Left lung (tissue), 4 donors: ENCODE measurements at regions not wholly inside any gene's neighbourhood (a gene's known extent, or its start where the extent isn't known, plus 50 kb on each side); places are given as distances from the start of the nearest gene placed in this dataset.

Experiments
- ATAC-seq: fragments of 200-7000 bp; cut with Tn5 transposase; one replicate; pipeline ENCODE4 v1.9.1; 2020; ENCODE audit warnings: moderate library complexity
- DNase-seq, 4 donors: peaks; one replicate each; pipeline ENCODE4 v3.0.0-alpha.2; 2013 to 2020
- H3K27ac ChIP-seq, 2 donors: fragments of 200-600 bp; sonication (generic) in 1 of 2; one replicate each; pipeline versions ENCODE4 v1.5.0 to v1.8.0; 2020 to 2021
- H3K27me3 ChIP-seq, 2 donors: fragments of 200-600 bp; sonication (generic) in 1 of 2; one replicate each; pipeline versions ENCODE4 v1.5.0 to v1.8.0; 2020 to 2021
- H3K36me3 ChIP-seq, 2 donors: fragments of 200-600 bp; sonication (generic) in 1 of 2; one replicate each; pipeline versions ENCODE4 v1.5.0 to v1.8.0; 2020 to 2021
- H3K4me1 ChIP-seq, 2 donors: fragments of 200-600 bp; one replicate each; pipeline ENCODE4 v1.8.0; 2021
- H3K4me3 ChIP-seq, 2 donors: fragments of 200-600 bp; sonication (generic) in 1 of 2; one replicate each; pipeline versions ENCODE4 v1.5.0 to v1.8.0; 2020 to 2021; ENCODE audit warnings: mild to moderate bottlenecking in 1 of 2
- H3K9me3 ChIP-seq, 2 donors: fragments of 200-600 bp; sonication (generic) in 1 of 2; one replicate each; pipeline versions ENCODE4 v1.5.0 to v1.8.0; 2020 to 2021
- CTCF ChIP-seq, 2 donors: fragments of 200-600 bp; sonication (generic) in 1 of 2; IDR thresholded peaks; one replicate each; pipeline versions ENCODE4 v1.5.0 to v1.8.0; 2021; ENCODE audit warnings: antibody characterized with exemption in 2 of 2
- intact Hi-C, 2 donors: fragments of 100-400 bp; cut with DNase I; formaldehyde crosslinking; loops; one replicate each; pipeline versions ENCODE4 v1.11.2 to v1.14.2; 2022
- donor health status: DM: no; HTN: yes; CAD: no.
- donor health status: DM: no; HTN: no; CAD: no.

DNA sequence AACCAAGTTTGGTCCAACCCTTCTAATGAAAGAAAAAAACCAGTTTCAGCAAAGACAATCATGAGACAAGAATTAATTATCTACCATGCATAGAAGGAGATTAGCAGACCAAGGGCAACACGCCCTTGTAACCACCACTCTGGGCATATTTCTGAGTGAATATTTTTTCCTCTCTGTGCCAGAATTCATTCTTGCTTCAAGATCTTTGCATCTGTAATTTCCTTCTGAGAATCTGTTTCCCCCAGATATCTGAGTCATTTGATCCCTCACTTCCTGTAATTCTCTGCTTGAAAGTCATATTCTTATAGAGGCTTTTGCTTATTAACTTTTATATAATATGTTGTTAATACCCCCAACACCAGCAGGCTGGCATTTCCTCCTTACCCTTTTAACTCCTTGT lies 243.7 kb downstream of the SLC16A7 start:
- Histone ChIP-seq H3K4me1 (no peaks in the 10 kb centered on the region), H3K27me3 (no peaks in the 10 kb centered on the region), H3K9me3 (no peaks in the 10 kb centered on the region), H3K36me3 (no peaks in the 10 kb centered on the region), H3K4me3 (no peak overlapping the region), H3K27ac (no peak overlapping the region)
- DNase-seq (no peak), ATAC-seq (no peak)
- intact Hi-C loops: no loop called here
- no peak for TF ChIP-seq CTCF (IDR thresholded peaks at IDR 0.05)

DNA sequence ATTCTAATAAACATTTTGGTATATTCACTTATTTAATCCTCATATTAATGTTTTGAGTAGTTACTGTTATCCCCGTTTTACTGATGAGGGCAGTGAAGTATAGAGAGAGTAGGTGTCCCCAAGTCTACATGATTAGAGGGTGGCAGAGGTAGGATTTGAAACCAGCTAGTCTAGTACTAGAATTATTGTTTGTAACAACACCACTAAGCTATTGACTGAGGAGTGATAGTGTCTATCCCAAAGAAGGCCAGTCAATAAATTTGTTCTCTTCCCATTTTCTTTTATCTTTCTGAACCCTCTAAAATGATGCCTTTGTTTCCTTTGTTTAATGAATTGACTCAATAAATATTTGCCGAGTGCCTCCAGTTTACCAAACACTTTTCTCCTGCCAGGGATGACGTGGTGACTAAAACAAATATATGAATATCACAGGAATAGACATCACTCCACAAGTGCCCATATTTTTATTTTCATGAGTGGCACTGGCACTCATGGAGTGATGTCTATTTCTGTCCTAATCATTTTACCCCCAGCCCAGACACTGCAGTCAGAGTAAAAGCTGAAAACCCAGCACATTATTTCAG lies 247.5 kb downstream of the SLC16A7 start:
- H3K27me3 ChIP-seq: no peaks in the 10 kb centered on the region
- DNase-seq (no peak), ATAC-seq (no peak)
- no peak for TF ChIP-seq CTCF (IDR thresholded peaks at IDR 0.05)
- H3K9me3 ChIP-seq: no peaks in the 10 kb centered on the region
- no peak overlapping the region for H3K27ac ChIP-seq
- H3K36me3 ChIP-seq: no peaks in the 10 kb centered on the region
- no peak overlapping the region for H3K4me3 ChIP-seq
- intact Hi-C loops: no loop called here
- no peaks in the 10 kb centered on the region for H3K4me1 ChIP-seq

- no peaks in the 10 kb centered on the region for H3K4me1 ChIP-seq
- H3K4me3 ChIP-seq: no peak overlapping the region
- no peak overlapping the region for H3K27ac ChIP-seq
- H3K36me3 ChIP-seq: no peaks in the 10 kb centered on the region
- ATAC-seq: no peak
- intact Hi-C loops: no loop called here
- no peaks in the 10 kb centered on the region for H3K27me3 ChIP-seq
- H3K9me3 ChIP-seq: no peaks in the 10 kb centered on the region
- no peak for DNase-seq
- no peak for TF ChIP-seq CTCF (IDR thresholded peaks at IDR 0.05)
These were observed 248.9 kb downstream of the SLC16A7 start for GRCh38 chr12:59844750-59845149.

- DNase-seq (no peak), ATAC-seq (no peak)
- no peaks in the 10 kb centered on the region for H3K9me3 ChIP-seq
- H3K36me3 ChIP-seq: no peaks in the 10 kb centered on the region
- no peak overlapping the region for H3K27ac ChIP-seq
- no peaks in the 10 kb centered on the region for H3K27me3 ChIP-seq
- no peak overlapping the region for H3K4me3 ChIP-seq
- TF ChIP-seq CTCF (IDR thresholded peaks at IDR 0.05): no peak
- no peaks in the 10 kb centered on the region for H3K4me1 ChIP-seq
- intact Hi-C loops: no loop called here
These were observed 249.5 kb downstream of the SLC16A7 start for GRCh38 chr12:59845293-59845692.

GRCh38 chr12:59847127-59847526 lies 251.3 kb downstream of the SLC16A7 start:
- Histone ChIP-seq H3K4me3 (no peak overlapping the region), H3K4me1 (no peaks in the 10 kb centered on the region), H3K27me3 (no peaks in the 10 kb centered on the region), H3K36me3 (no peaks in the 10 kb centered on the region), H3K9me3 (no peaks in the 10 kb centered on the region), H3K27ac (no peak overlapping the region)
- ATAC-seq: no peak
- no peak for DNase-seq
- intact Hi-C loops: no loop called here
- TF ChIP-seq CTCF (IDR thresholded peaks at IDR 0.05): no peak
